HFF-Myc (cell line): ENCODE measurements at regions not wholly inside any gene's neighbourhood (a gene's known extent, or its start where the extent isn't known, plus 50 kb on each side); places are given as distances from the start of the nearest gene placed in this dataset.

Source experiments
- DNase-seq: peaks from one replicate; pipeline ENCODE4 v3.0.0-alpha.2; 2011; ENCODE audit warnings: low read depth; ENCODE audit errors: extremely low read depth
- H3K4me3 ChIP-seq: replicated peaks from 2 replicates; pipeline ENCODE4 v1.5.1; 2011; ENCODE audit warnings: low read depth, mild to moderate bottlenecking, control low read depth, low read length
- TF ChIP-seq, protein P1 (sequence below): IDR thresholded peaks from 2 replicates; pipeline ENCODE4 v1.5.1; 2012; ENCODE audit warnings: mild to moderate bottlenecking, low read depth, low read length, control low read depth; ENCODE audit errors: missing control alignments

- TF ChIP-seq, protein P1, sequence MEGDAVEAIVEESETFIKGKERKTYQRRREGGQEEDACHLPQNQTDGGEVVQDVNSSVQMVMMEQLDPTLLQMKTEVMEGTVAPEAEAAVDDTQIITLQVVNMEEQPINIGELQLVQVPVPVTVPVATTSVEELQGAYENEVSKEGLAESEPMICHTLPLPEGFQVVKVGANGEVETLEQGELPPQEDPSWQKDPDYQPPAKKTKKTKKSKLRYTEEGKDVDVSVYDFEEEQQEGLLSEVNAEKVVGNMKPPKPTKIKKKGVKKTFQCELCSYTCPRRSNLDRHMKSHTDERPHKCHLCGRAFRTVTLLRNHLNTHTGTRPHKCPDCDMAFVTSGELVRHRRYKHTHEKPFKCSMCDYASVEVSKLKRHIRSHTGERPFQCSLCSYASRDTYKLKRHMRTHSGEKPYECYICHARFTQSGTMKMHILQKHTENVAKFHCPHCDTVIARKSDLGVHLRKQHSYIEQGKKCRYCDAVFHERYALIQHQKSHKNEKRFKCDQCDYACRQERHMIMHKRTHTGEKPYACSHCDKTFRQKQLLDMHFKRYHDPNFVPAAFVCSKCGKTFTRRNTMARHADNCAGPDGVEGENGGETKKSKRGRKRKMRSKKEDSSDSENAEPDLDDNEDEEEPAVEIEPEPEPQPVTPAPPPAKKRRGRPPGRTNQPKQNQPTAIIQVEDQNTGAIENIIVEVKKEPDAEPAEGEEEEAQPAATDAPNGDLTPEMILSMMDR: no peak
- H3K4me3 ChIP-seq: no peak overlapping the region
These were observed 64.7 kb upstream of the LARP1 start for GRCh38 chr5:154690488-154690887.

DNA sequence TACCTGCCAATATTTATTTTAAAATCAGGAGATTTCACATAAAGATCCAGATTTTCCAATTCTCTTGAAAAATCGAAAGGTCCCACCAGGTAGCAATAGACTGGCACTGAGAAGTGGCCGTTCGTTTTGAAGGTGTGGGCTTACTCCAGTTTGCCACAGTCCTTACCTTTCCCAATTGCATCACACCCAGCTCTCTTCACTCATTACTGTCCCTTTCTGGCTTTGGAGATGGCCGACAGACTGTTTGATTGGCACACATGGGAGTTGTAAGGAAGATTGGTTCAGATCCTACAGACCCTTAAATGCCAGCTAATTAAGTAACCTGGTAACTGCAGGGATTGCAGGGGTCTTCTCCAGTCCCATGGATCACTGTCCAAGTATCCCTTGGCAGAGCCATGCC lies 68.7 kb upstream of the LARP1 start:
- no peak for DNase-seq
- TF ChIP-seq, protein P1: no peak
- no peak overlapping the region for H3K4me3 ChIP-seq

More at GRCh38 chr5:154690488-154690887, 64.7 kb upstream of the LARP1 start:
- no peak for DNase-seq

DNA sequence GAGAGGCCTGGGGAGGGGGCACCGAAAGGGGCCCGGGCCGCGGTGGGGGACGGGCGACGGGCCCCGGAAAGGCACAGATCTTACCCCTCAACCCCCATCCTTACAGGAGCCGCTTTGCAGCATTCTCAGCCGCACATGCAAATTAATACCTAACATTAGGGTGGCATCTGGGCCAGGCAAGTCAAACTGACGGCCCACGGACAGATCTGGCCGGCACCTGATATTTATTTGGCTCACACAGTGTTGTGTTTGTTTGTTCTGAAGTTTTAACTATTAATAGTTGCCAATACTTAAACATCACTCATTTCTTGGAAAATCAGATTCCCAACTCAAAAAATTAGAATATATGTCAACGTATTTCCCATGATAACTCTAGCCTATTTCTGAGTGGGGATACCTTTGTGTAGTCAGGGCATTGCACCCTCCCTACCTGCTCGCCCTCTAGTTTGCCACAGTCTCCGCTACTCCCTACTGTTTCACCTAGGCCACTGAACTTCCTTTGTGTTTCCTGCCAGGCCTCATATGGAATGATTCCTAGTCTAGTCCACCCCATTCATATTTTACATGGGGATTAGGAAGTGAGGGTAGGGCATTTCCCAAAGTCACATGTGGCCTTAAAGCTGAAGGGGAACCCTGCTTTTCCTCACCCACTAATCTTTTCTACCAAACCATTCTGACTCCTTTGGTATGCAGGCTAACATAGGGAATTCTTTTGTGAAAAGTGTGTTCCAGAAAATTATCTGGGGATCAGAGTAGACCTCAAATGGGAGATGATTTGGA lies 71.9 kb upstream of the LARP1 start:
- TF ChIP-seq, protein P1: no peak
- no peak for DNase-seq
- peak overlapping the region; percentile 32 for H3K4me3 ChIP-seq

DNA sequence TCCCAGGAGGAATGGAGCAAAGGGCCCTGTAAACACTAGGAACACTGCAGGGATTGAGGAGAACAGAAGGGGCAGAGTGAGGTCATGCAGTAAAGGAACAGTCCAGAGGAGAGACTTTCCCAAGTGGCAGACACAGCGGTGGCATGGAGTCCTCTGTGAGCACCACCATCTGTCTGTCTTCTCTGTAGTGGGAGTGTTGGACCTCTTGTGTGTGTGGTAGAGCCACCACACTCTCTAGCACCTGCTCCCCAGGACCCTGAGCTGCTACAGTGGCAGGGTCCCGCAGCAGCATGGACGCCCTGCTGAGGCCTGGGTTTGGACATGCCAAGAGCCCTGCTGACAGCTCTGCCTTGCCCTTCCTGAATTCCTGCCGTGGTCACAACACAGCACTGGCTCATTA lies 75.7 kb upstream of the LARP1 start:
- TF ChIP-seq, protein P1: no peak
- no peak for DNase-seq
- H3K4me3 ChIP-seq: no peak overlapping the region

GRCh38 chr5:154677921-154678320 lies 77.3 kb upstream of the LARP1 start:
- TF ChIP-seq, protein P1: no peak
- H3K4me3 ChIP-seq: no peak overlapping the region
- DNase-seq: no peak

DNA sequence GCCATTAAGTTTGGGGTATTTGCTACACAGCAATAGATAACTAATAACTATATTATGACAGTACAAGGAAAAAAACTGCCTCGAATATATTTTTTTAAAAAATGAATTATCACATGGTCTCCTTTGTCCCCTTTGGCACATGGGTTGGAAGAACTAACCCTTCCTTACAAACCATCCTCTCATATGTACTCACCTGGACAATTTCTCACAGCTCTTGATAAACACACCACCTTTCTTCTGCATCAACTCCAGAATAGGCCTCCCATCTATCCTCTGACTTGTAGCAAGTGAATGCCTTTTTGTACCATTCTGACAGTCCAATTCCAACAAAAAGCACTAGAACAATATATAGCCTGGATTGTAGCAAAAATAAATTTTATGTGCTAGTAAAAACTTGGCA lies 78.7 kb upstream of the LARP1 start:
- no peak for DNase-seq
- no peak overlapping the region for H3K4me3 ChIP-seq
- TF ChIP-seq, protein P1: no peak
